ENCODE measurements at regions not wholly inside any gene's neighbourhood (a gene's known extent, or its start where the extent isn't known, plus 50 kb on each side); places are given as distances from the start of the nearest gene placed in this dataset.

DNA sequence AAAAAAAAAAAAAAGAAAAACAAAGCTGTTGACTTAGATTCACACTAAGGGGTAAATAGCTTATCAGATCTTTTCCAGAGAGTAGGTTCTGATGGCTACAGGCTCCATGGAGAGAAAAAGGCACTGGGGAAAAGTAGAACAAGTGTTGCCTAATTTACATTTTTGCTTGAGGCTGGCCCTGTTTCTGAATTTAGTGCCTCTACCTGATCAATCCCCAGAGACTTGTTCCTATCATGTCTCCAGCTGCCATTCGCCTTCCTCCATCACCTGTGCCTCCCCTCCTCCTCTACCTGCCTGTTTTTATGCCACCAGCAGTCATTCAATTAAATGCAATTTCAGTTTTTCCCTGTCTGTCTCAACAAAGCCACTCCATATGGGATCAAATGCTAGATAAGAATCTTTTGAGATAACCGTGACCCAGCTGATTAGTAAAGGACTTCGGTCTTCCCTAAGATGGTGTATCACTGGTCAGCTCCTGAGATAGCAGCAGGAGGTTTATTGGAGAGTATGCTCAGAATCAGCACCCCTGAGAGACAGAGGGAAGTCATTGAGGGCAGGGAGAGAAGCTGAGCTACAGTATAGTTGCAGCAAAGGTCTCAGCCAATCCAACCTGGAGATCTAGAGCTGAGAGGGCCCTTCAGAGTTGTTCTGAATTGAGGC lies 88.1 kb upstream of the GADL1 start:
- DNase-seq (no peak), ATAC-seq (no peak)
- Histone ChIP-seq H3K4me1 (peaks cover 13% of the 10 kb centered on the region), H3K27me3 (no peaks in the 10 kb centered on the region), H3K27ac (no peak overlapping the region), H3K36me3 (replicated peaks in 1 of 2; ENCODE audit: insufficient read depth in 1 of 2, low read depth in 2 of 2) (no peaks in the 10 kb centered on the region), H3K4me3 (no peak overlapping the region), H3K9me3 (no peaks in the 10 kb centered on the region)
- intact Hi-C loops (cut with DNase I), result no loop called here
- TF ChIP-seq POLR2A (IDR thresholded peaks at IDR 0.05), result no peak
- TF ChIP-seq, protein P1, sequence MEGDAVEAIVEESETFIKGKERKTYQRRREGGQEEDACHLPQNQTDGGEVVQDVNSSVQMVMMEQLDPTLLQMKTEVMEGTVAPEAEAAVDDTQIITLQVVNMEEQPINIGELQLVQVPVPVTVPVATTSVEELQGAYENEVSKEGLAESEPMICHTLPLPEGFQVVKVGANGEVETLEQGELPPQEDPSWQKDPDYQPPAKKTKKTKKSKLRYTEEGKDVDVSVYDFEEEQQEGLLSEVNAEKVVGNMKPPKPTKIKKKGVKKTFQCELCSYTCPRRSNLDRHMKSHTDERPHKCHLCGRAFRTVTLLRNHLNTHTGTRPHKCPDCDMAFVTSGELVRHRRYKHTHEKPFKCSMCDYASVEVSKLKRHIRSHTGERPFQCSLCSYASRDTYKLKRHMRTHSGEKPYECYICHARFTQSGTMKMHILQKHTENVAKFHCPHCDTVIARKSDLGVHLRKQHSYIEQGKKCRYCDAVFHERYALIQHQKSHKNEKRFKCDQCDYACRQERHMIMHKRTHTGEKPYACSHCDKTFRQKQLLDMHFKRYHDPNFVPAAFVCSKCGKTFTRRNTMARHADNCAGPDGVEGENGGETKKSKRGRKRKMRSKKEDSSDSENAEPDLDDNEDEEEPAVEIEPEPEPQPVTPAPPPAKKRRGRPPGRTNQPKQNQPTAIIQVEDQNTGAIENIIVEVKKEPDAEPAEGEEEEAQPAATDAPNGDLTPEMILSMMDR (IDR thresholded peaks at IDR 0.05), result no peak
- 55 to 56% methylated on average over 3 of the region's 3 CpGs for WGBS, 2 donors

DNA sequence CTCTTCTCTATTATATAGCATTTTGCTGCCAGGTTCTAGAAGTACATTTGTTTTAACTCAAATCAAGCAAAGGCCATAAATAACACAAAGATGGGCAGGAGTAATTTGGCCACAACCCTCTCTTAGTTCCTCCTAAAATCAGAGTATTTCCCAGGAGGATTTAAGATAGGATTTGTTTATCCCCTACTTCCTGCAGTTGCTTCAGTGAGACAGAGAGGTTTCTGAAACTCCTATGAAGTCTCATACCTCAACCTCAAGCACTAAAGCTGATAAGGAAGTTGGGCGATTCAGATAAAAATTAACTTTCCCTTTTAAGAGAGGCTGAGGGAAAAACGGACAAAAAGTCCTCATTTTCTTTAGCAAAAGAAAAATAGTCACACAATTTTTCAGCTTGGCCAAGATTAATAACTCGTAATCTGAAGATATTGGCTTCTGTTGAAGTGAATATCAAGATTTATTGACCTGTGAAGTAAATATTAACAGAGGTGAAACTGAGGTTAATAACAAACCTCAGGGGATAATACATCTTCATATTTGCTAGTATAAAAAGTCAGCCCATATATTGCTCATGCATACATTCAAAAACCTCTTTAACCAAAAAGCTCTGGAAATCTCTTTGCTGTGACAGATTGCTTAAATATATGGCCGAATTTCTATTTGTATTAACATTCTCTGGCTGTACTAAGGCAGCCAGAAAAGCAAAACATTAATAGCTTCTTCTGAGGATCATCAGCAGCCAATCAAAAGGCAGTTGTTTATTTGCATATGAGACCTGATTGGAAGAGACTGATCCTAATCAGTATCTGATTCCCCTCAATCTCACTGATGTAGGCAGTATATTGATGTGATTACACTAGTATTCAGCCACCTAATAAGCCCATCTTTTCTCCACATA lies 90.6 kb upstream of the GADL1 start:
- H3K27me3 ChIP-seq, result no peaks in the 10 kb centered on the region
- no peak for TF ChIP-seq POLR2A (IDR thresholded peaks at IDR 0.05)
- TF ChIP-seq, protein P1 (IDR thresholded peaks at IDR 0.05), result no peak
- 4 to 7% methylated on average over 4 of the region's 4 CpGs for WGBS, 2 donors
- DNase-seq, result no peak
- intact Hi-C loops (cut with DNase I), result no loop called here
- H3K4me3 ChIP-seq, result no peak overlapping the region
- no peaks in the 10 kb centered on the region for H3K9me3 ChIP-seq
- peak overlapping the region in 3 of 4 donors; percentile 25 to 65 (median 42) for H3K27ac ChIP-seq
- peak; percentile 33 for ATAC-seq
- H3K4me1 ChIP-seq, result peaks cover 13% of the 10 kb centered on the region
- no peaks in the 10 kb centered on the region for H3K36me3 ChIP-seq (replicated peaks in 1 of 2; ENCODE audit: insufficient read depth in 1 of 2, low read depth in 2 of 2)

DNA sequence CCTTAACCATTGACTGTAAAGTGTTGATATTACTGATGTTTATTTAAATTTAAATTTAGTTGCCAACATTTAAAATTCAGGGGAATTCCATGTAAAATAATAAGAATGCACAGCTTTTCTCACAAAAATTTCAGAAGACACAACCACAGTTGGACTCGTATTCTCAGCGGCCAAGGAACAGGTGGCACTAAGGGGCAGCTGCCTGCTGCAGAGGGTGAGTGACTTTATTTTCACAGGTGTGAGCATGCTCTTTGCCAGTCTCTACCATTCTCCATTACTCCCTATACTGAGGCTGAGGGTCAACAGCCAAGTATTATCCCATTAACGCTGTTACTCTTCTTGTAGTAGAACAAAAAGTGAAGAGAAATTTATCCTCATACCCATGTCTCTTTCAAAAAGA lies 92.1 kb upstream of the GADL1 start:
- DNase-seq (no peak), ATAC-seq (no peak)
- WGBS, 2 donors, result 86% methylated on average over 3 of the region's 3 CpGs
- no peaks in the 10 kb centered on the region for H3K36me3 ChIP-seq (replicated peaks in 1 of 2; ENCODE audit: insufficient read depth in 1 of 2, low read depth in 2 of 2)
- no peak for TF ChIP-seq POLR2A (IDR thresholded peaks at IDR 0.05)
- TF ChIP-seq, protein P1 (IDR thresholded peaks at IDR 0.05), result no peak
- H3K27me3 ChIP-seq, result no peaks in the 10 kb centered on the region
- no peak overlapping the region for H3K27ac ChIP-seq
- H3K4me3 ChIP-seq, result no peak overlapping the region
- H3K4me1 ChIP-seq, result peaks cover 13% of the 10 kb centered on the region
- intact Hi-C loops (cut with DNase I), result no loop called here
- H3K9me3 ChIP-seq, result no peaks in the 10 kb centered on the region

DNA sequence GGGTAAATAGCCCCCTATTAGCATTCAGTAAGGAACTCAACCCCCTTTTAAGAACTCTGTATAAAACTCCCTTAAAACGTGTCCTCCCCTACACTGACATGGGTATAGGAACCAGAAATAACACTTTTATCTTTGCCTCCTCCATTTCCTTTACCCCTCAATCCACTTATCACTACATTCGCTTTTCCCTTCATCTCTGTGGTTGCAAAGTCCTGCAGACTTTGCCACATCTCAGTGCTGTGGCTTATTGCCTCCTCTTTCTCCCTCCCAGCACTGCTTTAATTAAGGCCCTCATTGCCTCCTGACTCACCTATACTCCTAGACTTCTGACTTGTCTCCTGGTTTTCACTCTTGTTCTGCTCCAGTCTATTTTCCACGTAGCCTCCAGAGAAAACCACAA lies 94.3 kb upstream of the GADL1 start:
- peaks cover 13% of the 10 kb centered on the region for H3K4me1 ChIP-seq
- intact Hi-C loops (cut with DNase I), result no loop called here
- no peak overlapping the region for H3K27ac ChIP-seq
- no peaks in the 10 kb centered on the region for H3K36me3 ChIP-seq (replicated peaks in 1 of 2; ENCODE audit: insufficient read depth in 1 of 2, low read depth in 2 of 2)
- DNase-seq (no peak), ATAC-seq (no peak)
- no peaks in the 10 kb centered on the region for H3K27me3 ChIP-seq
- 49 to 57% methylated on average over 3 of the region's 3 CpGs for WGBS, 2 donors
- no peak overlapping the region for H3K4me3 ChIP-seq
- TF ChIP-seq, protein P1 (IDR thresholded peaks at IDR 0.05), result no peak
- TF ChIP-seq POLR2A (IDR thresholded peaks at IDR 0.05), result no peak
- H3K9me3 ChIP-seq, result no peaks in the 10 kb centered on the region

Data from body of pancreas (tissue), 4 donors.